ENCODE measurements at regions not wholly inside any gene's neighbourhood (a gene's known extent, or its start where the extent isn't known, plus 50 kb on each side); places are given as distances from the start of the nearest gene placed in this dataset.

GRCh38 chr19:5220361-5220760, 120.3 kb downstream of the PTPRS start:
- Histone ChIP-seq H3K27ac (no peak overlapping the region), H3K9me3 (no peaks in the 10 kb centered on the region), H3K4me1 (no peaks in the 10 kb centered on the region), H3K4me3 (no peak overlapping the region), H3K36me3 (peaks cover 10 to 68% (median 39%) of the 10 kb centered on the region in 4 donors), H3K27me3 (no peaks in the 10 kb centered on the region)
- TF ChIP-seq CTCF (IDR thresholded peaks at IDR 0.05) (no peak), POLR2AphosphoS5 (IDR thresholded peaks at IDR 0.05) (no peak), POLR2A (IDR thresholded peaks at IDR 0.05) (no peak), EP300 (IDR thresholded peaks at IDR 0.05) (no peak)
- ATAC-seq (ENCODE audit: low FRiP score in 2 of 2): no peak
- WGBS, 2 donors: 94 to 95% methylated on average over 4 to 5 of the region's 5 CpGs
- no peak for DNase-seq

- Histone ChIP-seq H3K27me3 (no peaks in the 10 kb centered on the region), H3K27ac (no peak overlapping the region), H3K4me3 (no peak overlapping the region), H3K9me3 (no peaks in the 10 kb centered on the region), H3K36me3 (peaks cover 11 to 74% (median 42%) of the 10 kb centered on the region in 4 donors), H3K4me1 (no peaks in the 10 kb centered on the region)
- 94 to 96% methylated on average over 27 of the region's 27 CpGs for WGBS, 2 donors
- no peak for TF ChIP-seq POLR2A (IDR thresholded peaks at IDR 0.05)
- no peak for TF ChIP-seq EP300 (IDR thresholded peaks at IDR 0.05)
- no peak for TF ChIP-seq CTCF (IDR thresholded peaks at IDR 0.05)
- no peak for TF ChIP-seq POLR2AphosphoS5 (IDR thresholded peaks at IDR 0.05)
- DNase-seq (no peak), ATAC-seq (ENCODE audit: low FRiP score in 2 of 2) (no peak)
These were observed 120.9 kb downstream of the PTPRS start for GRCh38 chr19:5219551-5220304.

GRCh38 chr19:5218963-5219530, 121.6 kb downstream of the PTPRS start:
- no peak overlapping the region for H3K4me3 ChIP-seq
- no peaks in the 10 kb centered on the region for H3K9me3 ChIP-seq
- H3K27me3 ChIP-seq: no peaks in the 10 kb centered on the region
- DNase-seq (no peak), ATAC-seq (ENCODE audit: low FRiP score in 2 of 2) (no peak)
- WGBS, 2 donors: 89 to 95% methylated on average over 8 of the region's 8 CpGs
- peaks cover 11 to 81% (median 45%) of the 10 kb centered on the region in 4 donors for H3K36me3 ChIP-seq
- no peak for TF ChIP-seq POLR2AphosphoS5 (IDR thresholded peaks at IDR 0.05)
- no peak for TF ChIP-seq CTCF (IDR thresholded peaks at IDR 0.05)
- no peak for TF ChIP-seq POLR2A (IDR thresholded peaks at IDR 0.05)
- no peak for TF ChIP-seq EP300 (IDR thresholded peaks at IDR 0.05)
- no peaks in the 10 kb centered on the region for H3K4me1 ChIP-seq
- H3K27ac ChIP-seq: no peak overlapping the region

GRCh38 chr19:5218255-5218855, 122.3 kb downstream of the PTPRS start:
- no peaks in the 10 kb centered on the region for H3K9me3 ChIP-seq
- H3K4me1 ChIP-seq: no peaks in the 10 kb centered on the region
- ATAC-seq (ENCODE audit: low FRiP score in 2 of 2) (no peak), DNase-seq (no peak)
- H3K27me3 ChIP-seq: no peaks in the 10 kb centered on the region
- H3K27ac ChIP-seq: no peak overlapping the region
- 92 to 94% methylated on average over 9 to 12 of the region's 12 CpGs for WGBS, 2 donors
- TF ChIP-seq CTCF (IDR thresholded peaks at IDR 0.05) (no peak), POLR2A (IDR thresholded peaks at IDR 0.05) (no peak), EP300 (IDR thresholded peaks at IDR 0.05) (no peak), POLR2AphosphoS5 (IDR thresholded peaks at IDR 0.05) (no peak)
- no peak overlapping the region for H3K4me3 ChIP-seq
- H3K36me3 ChIP-seq: peaks cover 11 to 85% (median 48%) of the 10 kb centered on the region in 4 donors
